Left lung (tissue), 4 donors: ENCODE measurements at regions not wholly inside any gene's neighbourhood (a gene's known extent, or its start where the extent isn't known, plus 50 kb on each side); places are given as distances from the start of the nearest gene placed in this dataset.
A peak's percentile ranks its signal among the peaks of the same experiment; 100 is the strongest.

ENCODE experiments used
- ATAC-seq: fragments of 200-7000 bp; cut with Tn5 transposase; one replicate; pipeline ENCODE4 v1.9.1; 2020; ENCODE audit warnings: moderate library complexity
- DNase-seq, 4 donors: peaks; one replicate each; pipeline ENCODE4 v3.0.0-alpha.2; 2013 to 2020
- H3K27ac ChIP-seq, 2 donors: fragments of 200-600 bp; sonication (generic) in 1 of 2; one replicate each; pipeline versions ENCODE4 v1.5.0 to v1.8.0; 2020 to 2021
- H3K27me3 ChIP-seq, 2 donors: fragments of 200-600 bp; sonication (generic) in 1 of 2; one replicate each; pipeline versions ENCODE4 v1.5.0 to v1.8.0; 2020 to 2021
- H3K36me3 ChIP-seq, 2 donors: fragments of 200-600 bp; sonication (generic) in 1 of 2; one replicate each; pipeline versions ENCODE4 v1.5.0 to v1.8.0; 2020 to 2021
- H3K4me1 ChIP-seq, 2 donors: fragments of 200-600 bp; one replicate each; pipeline ENCODE4 v1.8.0; 2021
- H3K4me3 ChIP-seq, 2 donors: fragments of 200-600 bp; sonication (generic) in 1 of 2; one replicate each; pipeline versions ENCODE4 v1.5.0 to v1.8.0; 2020 to 2021; ENCODE audit warnings: mild to moderate bottlenecking in 1 of 2
- H3K9me3 ChIP-seq, 2 donors: fragments of 200-600 bp; sonication (generic) in 1 of 2; one replicate each; pipeline versions ENCODE4 v1.5.0 to v1.8.0; 2020 to 2021
- intact Hi-C, 2 donors: fragments of 100-400 bp; cut with DNase I; formaldehyde crosslinking; loops; one replicate each; pipeline versions ENCODE4 v1.11.2 to v1.14.2; 2022
- TF ChIP-seq, protein P1 (sequence below), 2 donors: fragments of 200-600 bp; sonication (generic) in 1 of 2; IDR thresholded peaks; one replicate each; pipeline versions ENCODE4 v1.5.0 to v1.8.0; 2021; ENCODE audit warnings: antibody characterized with exemption in 2 of 2
- donor health status: DM: no; HTN: yes; CAD: no.
- donor health status: DM: no; HTN: no; CAD: no.

GRCh38 chr18:76670564-76671288 lies 151.6 kb upstream of the ZNF236 start:
- intact Hi-C loops, result no loop called here
- no peak overlapping the region for H3K4me3 ChIP-seq
- H3K36me3 ChIP-seq, result no peaks in the 10 kb centered on the region
- no peaks in the 10 kb centered on the region for H3K4me1 ChIP-seq
- H3K27ac ChIP-seq, result no peak overlapping the region
- TF ChIP-seq, protein P1, sequence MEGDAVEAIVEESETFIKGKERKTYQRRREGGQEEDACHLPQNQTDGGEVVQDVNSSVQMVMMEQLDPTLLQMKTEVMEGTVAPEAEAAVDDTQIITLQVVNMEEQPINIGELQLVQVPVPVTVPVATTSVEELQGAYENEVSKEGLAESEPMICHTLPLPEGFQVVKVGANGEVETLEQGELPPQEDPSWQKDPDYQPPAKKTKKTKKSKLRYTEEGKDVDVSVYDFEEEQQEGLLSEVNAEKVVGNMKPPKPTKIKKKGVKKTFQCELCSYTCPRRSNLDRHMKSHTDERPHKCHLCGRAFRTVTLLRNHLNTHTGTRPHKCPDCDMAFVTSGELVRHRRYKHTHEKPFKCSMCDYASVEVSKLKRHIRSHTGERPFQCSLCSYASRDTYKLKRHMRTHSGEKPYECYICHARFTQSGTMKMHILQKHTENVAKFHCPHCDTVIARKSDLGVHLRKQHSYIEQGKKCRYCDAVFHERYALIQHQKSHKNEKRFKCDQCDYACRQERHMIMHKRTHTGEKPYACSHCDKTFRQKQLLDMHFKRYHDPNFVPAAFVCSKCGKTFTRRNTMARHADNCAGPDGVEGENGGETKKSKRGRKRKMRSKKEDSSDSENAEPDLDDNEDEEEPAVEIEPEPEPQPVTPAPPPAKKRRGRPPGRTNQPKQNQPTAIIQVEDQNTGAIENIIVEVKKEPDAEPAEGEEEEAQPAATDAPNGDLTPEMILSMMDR (IDR thresholded peaks at IDR 0.05), result no peak
- ATAC-seq (peak; percentile 26), DNase-seq (peak in 2 of 4 donors; percentile 47 to 65)
- H3K27me3 ChIP-seq, result no peaks in the 10 kb centered on the region
- no peaks in the 10 kb centered on the region for H3K9me3 ChIP-seq

DNA sequence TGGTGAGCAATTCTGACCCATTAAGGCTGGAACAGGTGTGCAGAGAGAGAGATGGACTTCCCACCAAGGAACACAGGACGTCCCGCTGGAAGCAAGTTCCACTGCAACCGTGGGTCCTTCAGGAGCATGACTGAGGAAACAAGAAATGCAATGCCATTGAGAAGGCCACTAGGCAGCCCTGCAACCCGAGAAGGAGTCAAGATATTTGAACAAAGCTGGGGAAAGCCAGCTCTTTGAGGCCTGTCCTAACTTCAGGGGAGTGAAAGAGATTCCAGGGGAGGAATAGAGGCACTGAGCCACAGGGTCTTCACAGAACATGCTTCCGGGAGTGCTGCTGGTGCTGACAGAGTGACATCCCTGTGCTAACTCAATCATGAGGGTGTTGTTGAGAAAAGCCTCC lies 153.8 kb upstream of the ZNF236 start:
- ATAC-seq (no peak), DNase-seq (no peak)
- no peaks in the 10 kb centered on the region for H3K36me3 ChIP-seq
- intact Hi-C loops, result no loop called here
- H3K27me3 ChIP-seq, result no peaks in the 10 kb centered on the region
- TF ChIP-seq, protein P1 (IDR thresholded peaks at IDR 0.05), result no peak
- H3K4me3 ChIP-seq, result no peak overlapping the region
- H3K4me1 ChIP-seq, result no peaks in the 10 kb centered on the region
- H3K9me3 ChIP-seq, result no peaks in the 10 kb centered on the region
- H3K27ac ChIP-seq, result no peak overlapping the region

- DNase-seq (no peak), ATAC-seq (no peak)
- no peaks in the 10 kb centered on the region for H3K4me1 ChIP-seq
- no peak overlapping the region for H3K27ac ChIP-seq
- H3K36me3 ChIP-seq, result no peaks in the 10 kb centered on the region
- no peaks in the 10 kb centered on the region for H3K9me3 ChIP-seq
- H3K27me3 ChIP-seq, result no peaks in the 10 kb centered on the region
- intact Hi-C loops, result no loop called here
- TF ChIP-seq, protein P1 (IDR thresholded peaks at IDR 0.05), result no peak
- H3K4me3 ChIP-seq, result no peak overlapping the region
Observed at GRCh38 chr18:76668119-76668518, 154.2 kb upstream of the ZNF236 start.

- DNase-seq (no peak), ATAC-seq (no peak)
- TF ChIP-seq, protein P1 (IDR thresholded peaks at IDR 0.05), result no peak
- H3K27me3 ChIP-seq, result no peaks in the 10 kb centered on the region
- no peaks in the 10 kb centered on the region for H3K4me1 ChIP-seq
- no peak overlapping the region for H3K27ac ChIP-seq
- H3K36me3 ChIP-seq, result no peaks in the 10 kb centered on the region
- H3K9me3 ChIP-seq, result no peaks in the 10 kb centered on the region
- intact Hi-C loops, result no loop called here
- H3K4me3 ChIP-seq, result no peak overlapping the region
Observed at GRCh38 chr18:76667603-76668002, 154.8 kb upstream of the ZNF236 start.

DNA sequence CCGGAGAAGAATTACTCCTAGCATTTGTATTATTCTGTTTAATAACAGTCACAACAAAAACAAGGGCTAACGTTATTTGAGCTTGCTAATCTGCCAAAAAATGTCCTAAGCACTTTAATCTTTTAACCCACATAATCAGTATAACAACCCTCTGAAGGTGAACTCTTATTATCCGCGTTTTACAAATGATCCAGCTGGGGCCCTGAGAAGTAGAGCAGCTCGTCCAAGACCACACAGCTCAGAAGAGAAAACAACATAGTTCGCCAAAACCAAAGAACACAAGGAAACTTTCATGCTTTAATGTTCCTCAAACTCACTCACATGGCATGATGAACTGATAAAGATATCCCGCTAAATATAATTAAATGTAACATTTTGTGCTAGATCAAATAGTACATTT lies 159.7 kb upstream of the ZNF236 start:
- H3K36me3 ChIP-seq, result no peaks in the 10 kb centered on the region
- DNase-seq (peak in 2 of 4 donors; percentile 55 to 84), ATAC-seq (no peak)
- intact Hi-C loops, result no loop called here
- no peak overlapping the region for H3K4me3 ChIP-seq
- TF ChIP-seq, protein P1 (IDR thresholded peaks at IDR 0.05), result no peak
- peaks cover 0 to 5% of the 10 kb centered on the region in 2 donors for H3K27me3 ChIP-seq
- H3K27ac ChIP-seq, result no peak overlapping the region
- H3K9me3 ChIP-seq, result no peaks in the 10 kb centered on the region
- no peaks in the 10 kb centered on the region for H3K4me1 ChIP-seq
